K562 (cell line): ENCODE measurements at regions not wholly inside any gene's neighbourhood (a gene's known extent, or its start where the extent isn't known, plus 50 kb on each side); places are given as distances from the start of the nearest gene placed in this dataset.
"Not testable (repeated sequence)": the region's sequence is repeated elsewhere in the genome, so short reads cannot be mapped to it uniquely, and the experiment has no call there.

Experiments used
- ATAC-seq: fragments of 200-7000 bp; cut with Tn5 transposase; 3 replicates; pipeline ENCODE4 v1.9.1; 2020; ENCODE audit warnings: moderate library complexity
- BruUV-seq: library from RNA; stranded (reverse); fragments of 400-500 nt; replicated peaks from 2 replicates; lab custom pipeline; 2021; lab: Mats Ljungman, UMichigan
- CTCF ChIA-PET: fragments of 300-600 bp; formaldehyde crosslinking; extraction: SDS; loops from one replicate; lab custom pipeline; 2021; ENCODE audit warnings: low intra/inter-chr PET ratio; lab: Yijun Ruan, JAX
- POLR2A ChIA-PET: fragments of 300-600, 350-650 bp; sonication (Branson Sonifier 250); formaldehyde crosslinking; extraction: SDS; loops from one replicate; lab custom pipeline; 2021; ENCODE audit warnings: antibody characterized with exemption, inconsistent platforms; lab: Yijun Ruan, JAX
- DNase-seq, 4 experiments: peaks; one replicate each; pipeline versions ENCODE4 v3.0.0 to v3.0.0-alpha.2; 2011 to 2018; ENCODE audit warnings: low spot score in 3 of 4, mixed read lengths in 3 of 4; ENCODE audit errors: extremely low read depth in 1 of 4
- FAIRE-seq: peaks from 2 replicates; lab custom pipeline; 2011; peaks lifted over from hg19 to GRCh38; lab: Jason Lieb, UNC
- H2AFZ ChIP-seq: 2 replicates; pipeline ENCODE4 v1.6.0; 2011; ENCODE audit warnings: low read depth, low read length, control low read depth, inconsistent platforms
- H3K27ac ChIP-seq: fragments of 200-600 bp; 3 replicates; pipeline ENCODE4 v1.8.0; 2011; ENCODE audit warnings: low read depth, mild to moderate bottlenecking, control low read depth, inconsistent platforms, low read length, moderate library complexity, mixed read lengths; ENCODE audit errors: extremely low read depth
- H3K27me3 ChIP-seq, 2 experiments: fragments of 300-600 bp in 1 of 2; 2 replicates in 1 of 2; 3 replicates in 1 of 2; pipeline versions ENCODE4 v1.6.0 to v1.8.0; 2011; ENCODE audit warnings: inconsistent platforms in 2 of 2, low read length in 2 of 2, mild to moderate bottlenecking in 1 of 2, mixed read lengths in 1 of 2, moderate library complexity in 1 of 2; ENCODE audit not compliant: control insufficient read depth in 2 of 2, insufficient read depth in 2 of 2
- H3K36me3 ChIP-seq: fragments of 300-600 bp; 3 replicates; pipeline ENCODE4 v1.8.0; 2011; ENCODE audit warnings: mild to moderate bottlenecking, low read length, inconsistent platforms; ENCODE audit not compliant: control insufficient read depth, insufficient read depth
- H3K4me1 ChIP-seq, 2 experiments: fragments of 200-600 bp in 1 of 2; replicated peaks in 1 of 2; 2 replicates in 1 of 2; 3 replicates in 1 of 2; pipeline versions ENCODE4 v1.5.1 to v1.8.0; 2011; ENCODE audit warnings: inconsistent platforms in 2 of 2, low read length in 2 of 2, mild to moderate bottlenecking in 1 of 2, mixed read lengths in 1 of 2, moderate library complexity in 1 of 2; ENCODE audit not compliant: control insufficient read depth in 2 of 2, insufficient read depth in 2 of 2
- H3K4me2 ChIP-seq: 2 replicates; pipeline ENCODE4 v1.6.1; 2011; ENCODE audit warnings: low read length, control low read depth, inconsistent platforms, mixed read lengths; ENCODE audit not compliant: insufficient read depth
- H3K4me3 ChIP-seq: fragments of 200-600 bp; sonication (generic), shearing (Covaris generic); 2 replicates; pipeline ENCODE4 v1.5.1; 2016; ENCODE audit warnings: control low read depth, inconsistent platforms
- H3K79me2 ChIP-seq: fragments of 200-600 bp; 3 replicates; pipeline ENCODE4 v1.8.0; 2011; ENCODE audit warnings: low read length, inconsistent platforms; ENCODE audit not compliant: control insufficient read depth, insufficient read depth
- H3K9ac ChIP-seq, 2 experiments: 2 replicates each; pipeline versions ENCODE4 v1.6.0 to v1.6.1; 2011; ENCODE audit warnings: low read depth in 2 of 2, low read length in 2 of 2, control low read depth in 1 of 2, inconsistent platforms in 1 of 2, mild to moderate bottlenecking in 1 of 2, mixed read lengths in 1 of 2; ENCODE audit not compliant: insufficient read depth in 1 of 2
- H3K9me1 ChIP-seq: one replicate; pipeline ENCODE4 v1.6.0; 2011; ENCODE audit warnings: inconsistent platforms, mild to moderate bottlenecking, low read length, moderate library complexity; ENCODE audit not compliant: control insufficient read depth, insufficient read depth
- H3K9me3 ChIP-seq: replicated peaks from 2 replicates; pipeline ENCODE4 v1.5.1; 2011; ENCODE audit warnings: low read depth, low read length, inconsistent platforms; ENCODE audit not compliant: control insufficient read depth, insufficient read depth
- H4K20me1 ChIP-seq: replicated peaks from 2 replicates; pipeline ENCODE4 v1.6.1; 2011; ENCODE audit warnings: low read length, inconsistent platforms, mixed read lengths; ENCODE audit not compliant: control insufficient read depth, insufficient read depth
- CREB3L1 ChIP-seq: fragments of 450-650 bp; IDR thresholded peaks from 2 replicates; pipeline ENCODE4 v1.6.1; 2014; ENCODE audit warnings: low read depth, mild to moderate bottlenecking, moderate library complexity, borderline replicate concordance
- DNMT1 ChIP-seq: fragments of 450-650 bp; IDR thresholded peaks from 2 replicates; pipeline ENCODE4 v1.6.1; 2016; ENCODE audit warnings: antibody characterized with exemption, mild to moderate bottlenecking
- EGR1 ChIP-seq: fragments of 450-650 bp; conservative IDR thresholded peaks from 2 replicates; pipeline ENCODE4 v1.6.1; 2017; ENCODE audit warnings: mild to moderate bottlenecking
- THRAP3 ChIP-seq: fragments of 450-650 bp; IDR thresholded peaks from 2 replicates; pipeline ENCODE4 v1.6.1; 2016; ENCODE audit warnings: mild to moderate bottlenecking, inconsistent platforms, borderline replicate concordance
- WGBS: fragments of 100-300 bp; shearing (Covaris generic); methylation state at CpG from one replicate; pipeline ENCODE4 v1.1.6; 2016; ENCODE audit warnings: low coverage, mixed read lengths; ENCODE audit not compliant: insufficient coverage; ENCODE audit errors: missing lambda C conversion rate; 5-methylcytosine and 5-hydroxymethylcytosine counted together
- in situ Hi-C: fragments of 300-500 bp; cut with MboI; formaldehyde crosslinking; loops from 4 replicates; pipeline ENCODE4 v1.15.0; 2018; ENCODE audit warnings: inconsistent platforms, mixed read lengths
- intact Hi-C: fragments of 100-400 bp; cut with micrococcal nuclease; formaldehyde crosslinking; loops from 2 replicates; pipeline ENCODE4 v1.14.2; 2022

GRCh38 chr12:40448523-40448922 lies 223.7 kb downstream of the LRRK2 start:
- H3K27me3 ChIP-seq, H4K20me1 ChIP-seq, BruUV-seq, POLR2A ChIA-PET, H3K27ac ChIP-seq, FAIRE-seq, in situ Hi-C loops, ATAC-seq, intact Hi-C loops, H3K9me3 ChIP-seq, DNase-seq, H2AFZ ChIP-seq, H3K36me3 ChIP-seq, H3K4me1 ChIP-seq, H3K9ac ChIP-seq, H3K4me3 ChIP-seq, CTCF ChIA-PET, H3K79me2 ChIP-seq, H3K4me2 ChIP-seq, H3K9me1 ChIP-seq: not testable (repeated sequence)
- WGBS, result 0% methylated on average over 1 of the region's 1 CpG

GRCh38 chr12:40451661-40452060 lies 226.9 kb downstream of the LRRK2 start:
- H3K4me2 ChIP-seq, result no peak overlapping the region
- POLR2A ChIA-PET, result no interaction called here
- ATAC-seq (no peak), DNase-seq (no peak), FAIRE-seq (no peak)
- WGBS, result 10% methylated on average over 1 of the region's 1 CpG
- H3K9me3 ChIP-seq, result no peaks in the 10 kb centered on the region
- H3K4me3 ChIP-seq, result no peak overlapping the region
- TF ChIP-seq DNMT1 (no peak), EGR1 (no peak), THRAP3 (no peak), CREB3L1 (no peak)
- H3K9me1 ChIP-seq, result no peaks in the 10 kb centered on the region
- no peak overlapping the region for H3K9ac ChIP-seq
- no peaks in the 10 kb centered on the region for H3K36me3 ChIP-seq
- no peaks in the 10 kb centered on the region for H4K20me1 ChIP-seq
- CTCF ChIA-PET, result no interaction called here
- no peak overlapping the region for H2AFZ ChIP-seq
- intact Hi-C loops (no loop called here), in situ Hi-C loops (no loop called here)
- H3K27me3 ChIP-seq, result no peaks in the 10 kb centered on the region
- no peak overlapping the region for H3K27ac ChIP-seq
- H3K79me2 ChIP-seq, result no peaks in the 10 kb centered on the region
- no peaks in the 10 kb centered on the region for H3K4me1 ChIP-seq
- no TSS peak for BruUV-seq
